Endothelial cell (in vitro differentiated cells): ENCODE measurements at regions not wholly inside any gene's neighbourhood (a gene's known extent, or its start where the extent isn't known, plus 50 kb on each side); places are given as distances from the start of the nearest gene placed in this dataset.

Experiments
- DNase-seq: peaks from one replicate; pipeline ENCODE4 v3.0.0; 2021; ENCODE audit warnings: low spot score
- H3K27ac Mint-ChIP-seq: one replicate; pipeline ENCODE4 v1.8.0; 2021; ENCODE audit warnings: mixed read lengths, inconsistent platforms; ENCODE audit not compliant: unreplicated experiment
- H3K27me3 Mint-ChIP-seq: one replicate; pipeline ENCODE4 v1.8.0; 2021; ENCODE audit warnings: mild to moderate bottlenecking, moderate library complexity, mixed read lengths, inconsistent platforms; ENCODE audit not compliant: unreplicated experiment
- H3K36me3 Mint-ChIP-seq: one replicate; pipeline ENCODE4 v1.8.0; 2021; ENCODE audit warnings: mild to moderate bottlenecking, low read depth, mixed read lengths, inconsistent platforms; ENCODE audit not compliant: unreplicated experiment
- H3K4me1 Mint-ChIP-seq: one replicate; pipeline ENCODE4 v1.8.0; 2021; ENCODE audit warnings: mild to moderate bottlenecking, mixed read lengths, inconsistent platforms; ENCODE audit not compliant: unreplicated experiment
- H3K4me3 Mint-ChIP-seq: one replicate; pipeline ENCODE4 v1.8.0; 2021; ENCODE audit warnings: mild to moderate bottlenecking, mixed read lengths, inconsistent platforms; ENCODE audit not compliant: unreplicated experiment
- H3K9me3 Mint-ChIP-seq: one replicate; pipeline ENCODE4 v1.8.0; 2021; ENCODE audit warnings: mixed read lengths, inconsistent platforms; ENCODE audit not compliant: unreplicated experiment
- TF ChIP-seq, protein P1 (sequence below): fragments of 200-600 bp; sonication (generic); IDR thresholded peaks from one replicate; pipeline ENCODE4 v1.5.0; 2021; ENCODE audit warnings: antibody characterized with exemption; ENCODE audit not compliant: unreplicated experiment

DNA sequence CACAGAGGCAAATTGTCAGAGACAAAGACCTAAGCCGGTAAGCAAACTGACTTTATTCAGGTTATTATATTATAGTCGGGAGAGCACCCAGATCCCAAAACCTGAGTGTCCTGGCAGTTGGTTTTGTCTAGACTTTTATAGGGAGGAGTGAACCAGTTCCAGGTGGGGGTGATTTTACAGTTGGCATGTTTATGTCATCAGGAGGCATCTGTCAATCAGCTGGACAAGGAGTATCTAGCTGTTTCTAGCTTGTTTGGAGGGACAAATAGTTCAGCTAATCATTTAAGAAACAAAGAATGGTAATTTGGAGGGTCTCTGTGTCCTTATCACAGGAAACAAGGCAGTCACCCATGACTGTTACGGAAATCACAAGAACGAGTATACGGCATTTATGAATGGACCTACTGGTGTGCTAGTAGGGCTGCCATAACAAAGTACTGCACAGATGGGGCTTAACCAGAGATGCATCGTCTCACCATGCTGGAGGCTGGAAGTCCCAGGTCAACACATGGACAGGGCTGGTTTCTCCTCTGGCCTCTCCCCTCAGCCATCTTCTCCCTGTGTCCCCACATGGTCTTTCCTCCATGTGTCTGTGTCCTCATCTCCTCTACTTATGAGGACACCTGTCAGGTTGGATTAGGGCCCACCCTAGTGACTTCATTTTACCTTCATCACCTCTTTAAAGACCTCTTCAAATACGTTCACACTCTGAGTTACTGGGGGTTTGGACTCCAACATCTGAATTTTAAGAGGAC is 122.7 kb downstream of the LY86 start:
- Mint-ChIP-seq H3K36me3 (no peaks in the 10 kb centered on the region), H3K9me3 (no peaks in the 10 kb centered on the region), H3K4me1 (peaks cover 12% of the 10 kb centered on the region), H3K27ac (no peak overlapping the region), H3K4me3 (no peak overlapping the region), H3K27me3 (peaks cover 7% of the 10 kb centered on the region)
- DNase-seq, result no peak
- TF ChIP-seq, protein P1, sequence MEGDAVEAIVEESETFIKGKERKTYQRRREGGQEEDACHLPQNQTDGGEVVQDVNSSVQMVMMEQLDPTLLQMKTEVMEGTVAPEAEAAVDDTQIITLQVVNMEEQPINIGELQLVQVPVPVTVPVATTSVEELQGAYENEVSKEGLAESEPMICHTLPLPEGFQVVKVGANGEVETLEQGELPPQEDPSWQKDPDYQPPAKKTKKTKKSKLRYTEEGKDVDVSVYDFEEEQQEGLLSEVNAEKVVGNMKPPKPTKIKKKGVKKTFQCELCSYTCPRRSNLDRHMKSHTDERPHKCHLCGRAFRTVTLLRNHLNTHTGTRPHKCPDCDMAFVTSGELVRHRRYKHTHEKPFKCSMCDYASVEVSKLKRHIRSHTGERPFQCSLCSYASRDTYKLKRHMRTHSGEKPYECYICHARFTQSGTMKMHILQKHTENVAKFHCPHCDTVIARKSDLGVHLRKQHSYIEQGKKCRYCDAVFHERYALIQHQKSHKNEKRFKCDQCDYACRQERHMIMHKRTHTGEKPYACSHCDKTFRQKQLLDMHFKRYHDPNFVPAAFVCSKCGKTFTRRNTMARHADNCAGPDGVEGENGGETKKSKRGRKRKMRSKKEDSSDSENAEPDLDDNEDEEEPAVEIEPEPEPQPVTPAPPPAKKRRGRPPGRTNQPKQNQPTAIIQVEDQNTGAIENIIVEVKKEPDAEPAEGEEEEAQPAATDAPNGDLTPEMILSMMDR, result no peak

DNA sequence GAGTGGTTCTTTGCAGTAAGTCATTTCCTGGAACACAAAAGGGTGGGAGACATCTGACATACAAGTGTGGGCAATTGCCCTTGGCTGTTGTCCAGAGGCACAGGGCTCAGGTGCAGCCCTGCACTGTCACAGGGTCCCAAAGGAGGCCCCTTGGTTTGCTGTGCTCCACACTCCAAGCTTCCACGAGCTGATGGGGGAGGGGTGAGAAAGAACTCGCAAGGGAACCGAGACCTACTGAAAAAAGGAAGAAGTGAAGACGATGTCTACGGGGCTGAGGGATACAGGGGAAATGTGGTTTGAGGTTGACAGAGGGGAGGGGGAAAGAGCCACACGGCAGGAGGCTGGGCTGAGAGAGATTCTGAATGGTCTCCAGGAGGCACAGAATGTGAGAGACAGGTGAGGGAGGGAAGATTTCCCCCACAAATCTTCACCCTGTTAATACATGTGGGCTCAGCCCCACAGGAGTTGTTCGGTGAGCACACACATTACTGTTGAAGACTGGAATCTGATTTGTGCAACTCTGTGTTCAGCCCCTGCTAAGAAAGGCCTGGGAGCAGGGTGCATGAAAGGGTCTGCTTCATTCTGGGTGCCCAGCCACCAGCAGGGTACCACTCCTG is 123.4 kb downstream of the LY86 start:
- Mint-ChIP-seq H3K27ac (no peak overlapping the region), H3K36me3 (no peaks in the 10 kb centered on the region), H3K9me3 (no peaks in the 10 kb centered on the region), H3K4me3 (no peak overlapping the region), H3K4me1 (peaks cover 12% of the 10 kb centered on the region), H3K27me3 (peaks cover 7% of the 10 kb centered on the region)
- TF ChIP-seq, protein P1, result no peak
- DNase-seq, result no peak

DNA sequence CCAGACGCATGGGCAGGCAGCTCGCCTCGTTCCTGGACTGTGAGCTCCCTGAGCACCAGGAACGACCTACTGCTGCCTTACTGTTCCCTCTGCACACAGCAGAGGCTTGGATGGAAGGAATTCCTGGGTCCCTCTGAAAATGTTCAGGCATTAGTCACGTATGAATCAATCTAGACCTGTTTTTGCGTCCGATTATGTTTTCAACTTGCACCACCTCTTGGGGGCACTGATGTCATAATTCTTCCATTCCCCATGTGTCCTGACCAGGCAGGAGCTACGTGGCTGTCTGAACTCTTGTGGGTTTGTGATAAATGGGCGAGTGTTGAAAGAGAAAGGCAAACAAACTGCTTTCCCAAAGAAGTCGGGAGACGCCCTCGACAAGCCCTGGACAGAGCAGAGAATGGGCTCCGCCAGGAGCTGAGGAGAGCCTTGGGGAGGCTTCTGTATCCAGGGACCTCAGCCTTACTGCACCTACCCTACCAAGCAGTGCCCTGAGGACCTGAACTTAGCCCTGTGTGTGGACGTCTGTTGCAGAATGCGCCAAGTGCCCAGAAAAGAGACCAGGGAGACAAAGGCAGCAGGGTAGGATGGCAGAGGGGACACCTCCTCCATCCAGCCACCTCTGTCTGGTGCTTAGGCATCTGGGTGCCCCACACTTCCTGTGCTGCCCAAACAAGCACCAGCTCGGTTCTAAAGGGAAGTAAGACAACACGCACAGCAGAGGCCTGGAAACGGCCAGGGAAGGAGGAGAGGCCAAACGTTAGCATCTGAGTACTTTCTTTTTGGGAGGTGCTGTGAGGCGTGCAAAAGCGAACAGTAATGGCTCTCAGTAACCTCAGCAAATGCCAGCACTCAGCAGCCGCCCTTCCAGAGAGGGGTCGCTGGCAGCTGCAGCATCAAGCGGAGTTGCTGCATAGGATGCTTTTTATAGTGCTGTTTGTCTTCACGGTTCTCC is 124.2 kb downstream of the LY86 start:
- Mint-ChIP-seq H3K27ac (no peak overlapping the region), H3K36me3 (no peaks in the 10 kb centered on the region), H3K27me3 (peaks cover 7% of the 10 kb centered on the region), H3K4me1 (peaks cover 12% of the 10 kb centered on the region), H3K9me3 (no peaks in the 10 kb centered on the region), H3K4me3 (no peak overlapping the region)
- DNase-seq, result no peak
- TF ChIP-seq, protein P1, result no peak

DNA sequence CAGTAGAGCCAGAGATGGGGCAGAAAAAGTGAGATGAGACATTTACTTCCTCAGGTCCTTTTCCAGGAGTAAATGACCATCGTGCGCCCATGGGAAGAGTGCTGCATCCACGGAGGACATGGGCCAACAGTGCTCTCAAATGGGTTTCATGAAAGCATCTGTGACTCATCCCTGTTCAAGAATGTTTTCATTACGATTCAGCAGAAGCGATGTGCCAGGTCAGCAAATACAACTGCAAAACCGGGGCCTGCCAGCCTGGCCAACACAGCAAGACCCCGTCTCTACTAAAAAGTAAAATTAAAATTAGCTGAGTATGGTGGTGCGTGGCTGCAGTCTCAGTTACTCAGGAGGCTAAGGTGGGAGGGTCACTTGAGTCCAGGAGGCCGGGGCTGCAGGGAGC is 125.1 kb downstream of the LY86 start:
- DNase-seq, result no peak
- TF ChIP-seq, protein P1, result no peak
- H3K36me3 Mint-ChIP-seq, result no peaks in the 10 kb centered on the region
- no peak overlapping the region for H3K4me3 Mint-ChIP-seq
- H3K4me1 Mint-ChIP-seq, result peaks cover 20% of the 10 kb centered on the region
- H3K27me3 Mint-ChIP-seq, result peaks cover 8% of the 10 kb centered on the region
- no peak overlapping the region for H3K27ac Mint-ChIP-seq
- H3K9me3 Mint-ChIP-seq, result no peaks in the 10 kb centered on the region
